ENCODE measurements at regions not wholly inside any gene's neighbourhood (a gene's known extent, or its start where the extent isn't known, plus 50 kb on each side); places are given as distances from the start of the nearest gene placed in this dataset.
A peak's percentile ranks its signal among the peaks of the same experiment; 100 is the strongest.

DNA sequence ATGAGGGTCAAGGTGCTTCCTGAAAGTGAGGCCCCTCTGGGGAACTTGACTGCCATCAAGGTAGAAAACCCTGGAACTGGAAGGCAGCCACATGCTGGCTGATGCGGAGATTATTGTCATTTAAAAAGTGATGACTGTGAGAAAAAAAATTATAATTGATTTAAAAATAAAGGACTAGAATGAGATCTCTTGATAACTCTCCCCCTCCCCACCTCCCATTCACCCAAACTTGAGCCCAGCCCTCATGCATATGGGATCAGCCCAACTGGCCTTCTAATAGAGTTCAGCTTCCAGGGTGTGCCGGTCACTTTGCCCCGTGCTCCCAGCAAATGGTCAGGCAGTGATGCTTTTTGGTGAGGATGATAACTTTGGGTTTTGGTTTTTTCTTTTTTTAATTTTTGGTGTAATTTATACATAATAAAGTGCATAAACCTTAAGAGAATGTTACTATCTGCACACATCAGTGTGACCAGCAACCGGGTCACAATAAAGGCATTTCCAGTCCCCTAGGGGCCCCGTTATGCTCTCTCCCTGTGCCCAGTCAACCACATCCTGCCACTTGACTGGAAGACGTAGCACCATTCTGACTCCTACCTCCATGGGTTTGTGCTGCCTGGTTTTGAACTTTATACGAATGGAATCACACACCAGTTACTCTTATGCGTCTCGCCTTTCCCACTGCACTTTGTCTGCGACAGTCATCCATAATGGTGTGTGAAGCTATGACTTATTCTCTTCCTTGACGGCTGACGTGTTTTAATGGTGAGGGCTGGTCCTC is 187.9 kb downstream of the USP12 start:
- no peaks in the 10 kb centered on the region for H3K79me1 ChIP-seq (ENCODE audit: low read depth, low read length)
- no peaks in the 10 kb centered on the region for H3K79me2 ChIP-seq (ENCODE audit: control insufficient read depth in 1 of 2, insufficient read depth in 2 of 2, low read length in 2 of 2)
- H2AFZ ChIP-seq (ENCODE audit: low read length) = no peak overlapping the region
- DNase-seq (ENCODE audit: low read depth in 1 of 2, low spot score in 2 of 2) (no peak), FAIRE-seq (no peak)
- no peaks in the 10 kb centered on the region; a peak in 1 of 7 replicates for H3K4me1 ChIP-seq (replicated peaks in 1 of 4; ENCODE audit: control insufficient read depth in 3 of 4, insufficient read depth in 4 of 4, low read length in 3 of 4)
- H3K18ac ChIP-seq (ENCODE audit: extremely low read depth, low read length) = no peak overlapping the region
- H3K4me3 ChIP-seq (ENCODE audit: extremely low read depth in 1 of 4, insufficient read depth in 2 of 4, low read depth in 3 of 4, low read length in 4 of 4) = no peak overlapping the region
- no peaks in the 10 kb centered on the region for H4K20me1 ChIP-seq (replicated peaks in 1 of 2; ENCODE audit: control insufficient read depth in 1 of 2, insufficient read depth in 2 of 2, low read length in 2 of 2)
- no peak overlapping the region for H3K9ac ChIP-seq (replicated peaks in 1 of 4; ENCODE audit: extremely low read depth in 1 of 4, low read depth in 3 of 4, low read length in 3 of 4)
- no peak overlapping the region for H2BK12ac ChIP-seq (ENCODE audit: low read depth, low read length)
- no peak overlapping the region for H2BK15ac ChIP-seq (ENCODE audit: low read length)
- H3K4me2 ChIP-seq (ENCODE audit: insufficient read depth in 1 of 2, low read depth in 2 of 2, low read length in 2 of 2) = no peak overlapping the region
- no peak overlapping the region for H4K91ac ChIP-seq (replicated peaks; ENCODE audit: insufficient read length, low read length)
- H2BK20ac ChIP-seq (ENCODE audit: low read length) = no peak overlapping the region
- TF ChIP-seq, protein P1, sequence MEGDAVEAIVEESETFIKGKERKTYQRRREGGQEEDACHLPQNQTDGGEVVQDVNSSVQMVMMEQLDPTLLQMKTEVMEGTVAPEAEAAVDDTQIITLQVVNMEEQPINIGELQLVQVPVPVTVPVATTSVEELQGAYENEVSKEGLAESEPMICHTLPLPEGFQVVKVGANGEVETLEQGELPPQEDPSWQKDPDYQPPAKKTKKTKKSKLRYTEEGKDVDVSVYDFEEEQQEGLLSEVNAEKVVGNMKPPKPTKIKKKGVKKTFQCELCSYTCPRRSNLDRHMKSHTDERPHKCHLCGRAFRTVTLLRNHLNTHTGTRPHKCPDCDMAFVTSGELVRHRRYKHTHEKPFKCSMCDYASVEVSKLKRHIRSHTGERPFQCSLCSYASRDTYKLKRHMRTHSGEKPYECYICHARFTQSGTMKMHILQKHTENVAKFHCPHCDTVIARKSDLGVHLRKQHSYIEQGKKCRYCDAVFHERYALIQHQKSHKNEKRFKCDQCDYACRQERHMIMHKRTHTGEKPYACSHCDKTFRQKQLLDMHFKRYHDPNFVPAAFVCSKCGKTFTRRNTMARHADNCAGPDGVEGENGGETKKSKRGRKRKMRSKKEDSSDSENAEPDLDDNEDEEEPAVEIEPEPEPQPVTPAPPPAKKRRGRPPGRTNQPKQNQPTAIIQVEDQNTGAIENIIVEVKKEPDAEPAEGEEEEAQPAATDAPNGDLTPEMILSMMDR (IDR thresholded peaks at IDR 0.05; ENCODE audit: control extremely low read depth in 1 of 3, insufficient read depth in 1 of 3, low read depth in 1 of 3, low read length in 3 of 3) = no peak
- TF ChIP-seq NRF1 (IDR thresholded peaks at IDR 0.05; ENCODE audit: low read depth, low read length) = no peak
- TF ChIP-seq GTF2F1 (IDR thresholded peaks at IDR 0.05; ENCODE audit: borderline replicate concordance, low read depth, low read length) = no peak
- 0 out of 4 replicates have a peak, but pooled peaks of 1 of the 2 experiments have one; percentile 17 for TF ChIP-seq RAD21 (IDR thresholded peaks at IDR 0.05 in 1 of 2, conservative IDR thresholded peaks at IDR 0.05 in 1 of 2; ENCODE audit: low read depth in 2 of 2, low read length in 2 of 2)
- no peaks in the 10 kb centered on the region for H3K23me2 ChIP-seq (ENCODE audit: low read depth, low read length)
- H2BK5ac ChIP-seq (ENCODE audit: low read depth, low read length) = no peak overlapping the region
- 91% methylated on average over 12 of the region's 12 CpGs; no CpG with 5 or more reads in 1 of the 2 experiments for WGBS, 2 experiments (ENCODE audit: extremely low coverage in 1 of 2, insufficient coverage in 1 of 2, insufficient read length in 1 of 2, insufficient replicate concordance in 2 of 2, low coverage in 1 of 2, low lambda C conversion rate in 2 of 2, missing lambda C conversion rate in 1 of 2)
- no peak overlapping the region for H3K23ac ChIP-seq (ENCODE audit: insufficient read length)
- H3K56ac ChIP-seq (replicated peaks; ENCODE audit: insufficient read length, low read depth, low read length) = no peak overlapping the region
- no peak overlapping the region for H3K27ac ChIP-seq (ENCODE audit: low read depth, low read length)
- H2AK5ac ChIP-seq (ENCODE audit: low read depth, low read length) = no peak overlapping the region
- CTCF ChIA-PET (ENCODE audit: partially characterized antibody) = interaction anchor here (0.7 to 8.6 kb wide), 11 partner anchors 9 to 377 kb away, joined by 3 to 164 read pairs (median 3); no protein-coding TSS in a partner anchor
- no peak overlapping the region for H4K8ac ChIP-seq (ENCODE audit: extremely low read depth, insufficient read depth, low read length)
- POLR2A ChIA-PET (ENCODE audit: partially characterized antibody) = no interaction called here
- H2BK120ac ChIP-seq (replicated peaks; ENCODE audit: low read depth, low read length) = no peak overlapping the region
- no peak overlapping the region for H3K14ac ChIP-seq (ENCODE audit: insufficient read length)
- H3K4ac ChIP-seq (replicated peaks; ENCODE audit: insufficient read length, low read depth, low read length) = no peak overlapping the region
- no peaks in the 10 kb centered on the region for H3K36me3 ChIP-seq (ENCODE audit: control insufficient read depth in 2 of 4, insufficient read depth in 4 of 4, low read length in 3 of 4)
- no peaks in the 10 kb centered on the region for H3K27me3 ChIP-seq (replicated peaks in 1 of 4; ENCODE audit: control insufficient read depth in 3 of 4, extremely low read depth in 1 of 4, insufficient read depth in 3 of 4, low read length in 3 of 4)
- H3K9me3 ChIP-seq (ENCODE audit: insufficient read depth in 2 of 2, low read depth in 1 of 2, low read length in 1 of 2) = no peaks in the 10 kb centered on the region
- no peak overlapping the region for H4K5ac ChIP-seq (ENCODE audit: insufficient read length, low read depth, low read length)

All from H1 (cell line).